ENCODE measurements at regions not wholly inside any gene's neighbourhood (a gene's known extent, or its start where the extent isn't known, plus 50 kb on each side); places are given as distances from the start of the nearest gene placed in this dataset.

DNA sequence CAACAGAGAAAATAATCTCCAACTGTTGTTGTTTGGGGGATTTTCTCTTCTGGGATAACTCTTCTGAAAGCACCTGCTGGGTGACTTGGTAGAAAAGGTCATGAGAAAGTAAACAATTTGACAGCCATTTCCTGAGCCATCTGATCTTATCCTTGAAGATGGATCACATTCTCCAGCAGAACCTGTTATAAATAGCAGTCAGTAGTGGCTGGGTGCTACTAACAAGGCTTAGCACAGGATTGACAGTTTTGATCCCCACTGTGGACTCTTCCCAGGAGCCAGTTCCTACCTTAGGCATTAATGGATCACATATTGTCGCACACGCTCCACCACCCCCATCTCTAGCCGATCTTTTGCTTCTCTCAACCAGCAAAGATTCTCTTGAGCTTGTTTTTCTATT is 220.2 kb downstream of the PLK2 start:
- no peak for TF ChIP-seq CTCF (IDR thresholded peaks at IDR 0.05)
- H3K36me3 ChIP-seq: no peaks in the 10 kb centered on the region
- no peak overlapping the region for H3K27ac ChIP-seq
- H3K4me1 ChIP-seq (ENCODE audit: control insufficient read depth in 1 of 2, low read depth in 2 of 2): peaks cover 7 to 12% of the 10 kb centered on the region in 2 donors
- no peaks in the 10 kb centered on the region for H3K27me3 ChIP-seq (replicated peaks; ENCODE audit: insufficient read depth)
- DNase-seq (ENCODE audit: low spot score) (no peak), ATAC-seq (ENCODE audit: insufficient number of reproducible peaks, low FRiP score, low read depth) (no peak)
- no peaks in the 10 kb centered on the region for H3K9me3 ChIP-seq
- no peak overlapping the region for H3K4me3 ChIP-seq

GRCh38 chr5:58239045-58239444 is 220.8 kb downstream of the PLK2 start:
- H3K4me1 ChIP-seq (ENCODE audit: control insufficient read depth in 1 of 2, low read depth in 2 of 2): peaks cover 7 to 12% of the 10 kb centered on the region in 2 donors
- no peak for ATAC-seq (ENCODE audit: insufficient number of reproducible peaks, low FRiP score, low read depth)
- H3K27ac ChIP-seq: no peak overlapping the region
- H3K9me3 ChIP-seq: no peaks in the 10 kb centered on the region
- H3K36me3 ChIP-seq: no peaks in the 10 kb centered on the region
- H3K4me3 ChIP-seq: no peak overlapping the region
- H3K27me3 ChIP-seq (replicated peaks; ENCODE audit: insufficient read depth): no peaks in the 10 kb centered on the region
- no peak for TF ChIP-seq CTCF (IDR thresholded peaks at IDR 0.05)
- no peak for DNase-seq (ENCODE audit: low spot score)

DNA sequence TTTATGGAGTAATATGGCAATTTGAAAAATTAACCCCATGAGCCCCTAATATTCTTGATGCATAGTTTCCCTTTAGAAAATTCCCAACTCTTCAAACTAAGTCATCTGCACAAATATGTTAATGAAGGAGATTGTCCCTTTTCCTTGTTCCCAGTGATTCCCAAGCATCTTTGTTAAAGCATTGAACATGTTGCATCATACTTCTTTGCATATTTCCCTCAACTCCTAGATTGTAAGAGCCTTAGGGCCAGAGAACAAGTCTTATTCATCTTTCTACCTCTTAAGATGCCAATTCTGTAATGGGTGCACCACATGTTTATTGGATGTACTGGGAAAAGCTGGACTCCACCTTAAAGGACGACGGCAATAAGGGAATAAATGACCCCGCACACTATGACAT is 223.4 kb downstream of the PLK2 start:
- no peak for ATAC-seq (ENCODE audit: insufficient number of reproducible peaks, low FRiP score, low read depth)
- Histone ChIP-seq H3K36me3 (no peaks in the 10 kb centered on the region), H3K4me3 (no peak overlapping the region), H3K9me3 (no peaks in the 10 kb centered on the region), H3K27me3 (replicated peaks; ENCODE audit: insufficient read depth) (no peaks in the 10 kb centered on the region), H3K27ac (no peak overlapping the region), H3K4me1 (ENCODE audit: control insufficient read depth in 1 of 2, low read depth in 2 of 2) (peaks cover 7 to 12% of the 10 kb centered on the region in 2 donors)
- no peak for DNase-seq (ENCODE audit: low spot score)
- no peak for TF ChIP-seq CTCF (IDR thresholded peaks at IDR 0.05)

DNA sequence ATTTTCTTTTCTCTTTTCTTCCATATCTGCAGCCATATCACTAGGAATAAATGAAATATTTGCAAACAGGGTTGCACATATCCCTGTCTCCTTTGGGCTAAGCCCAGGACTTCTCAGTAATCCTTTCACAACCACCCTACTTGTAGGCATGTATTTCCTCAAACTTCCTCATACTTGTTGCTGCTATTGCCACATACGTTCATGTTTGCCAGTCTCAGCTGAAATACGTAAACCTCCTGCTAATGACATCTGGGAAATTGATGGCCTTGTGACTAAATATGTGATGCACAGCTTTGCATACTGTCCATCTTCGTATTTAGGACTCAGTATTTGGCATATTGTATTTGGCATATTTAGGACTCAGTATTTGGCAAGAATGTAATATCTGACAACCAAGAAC is 224.6 kb downstream of the PLK2 start:
- no peak for TF ChIP-seq CTCF (IDR thresholded peaks at IDR 0.05)
- no peaks in the 10 kb centered on the region for H3K36me3 ChIP-seq
- no peak overlapping the region for H3K4me3 ChIP-seq
- H3K9me3 ChIP-seq: no peaks in the 10 kb centered on the region
- ATAC-seq (ENCODE audit: insufficient number of reproducible peaks, low FRiP score, low read depth) (no peak), DNase-seq (ENCODE audit: low spot score) (no peak)
- no peaks in the 10 kb centered on the region for H3K27me3 ChIP-seq (replicated peaks; ENCODE audit: insufficient read depth)
- no peak overlapping the region for H3K27ac ChIP-seq
- peaks cover 17 to 19% of the 10 kb centered on the region in 2 donors for H3K4me1 ChIP-seq (ENCODE audit: control insufficient read depth in 1 of 2, low read depth in 2 of 2)

- DNase-seq (ENCODE audit: low spot score) (no peak), ATAC-seq (ENCODE audit: insufficient number of reproducible peaks, low FRiP score, low read depth) (no peak)
- Histone ChIP-seq H3K36me3 (no peaks in the 10 kb centered on the region), H3K4me3 (no peak overlapping the region), H3K9me3 (no peaks in the 10 kb centered on the region), H3K27ac (no peak overlapping the region), H3K27me3 (replicated peaks; ENCODE audit: insufficient read depth) (no peaks in the 10 kb centered on the region), H3K4me1 (ENCODE audit: control insufficient read depth in 1 of 2, low read depth in 2 of 2) (peaks cover 22 to 38% of the 10 kb centered on the region in 2 donors)
- no peak for TF ChIP-seq CTCF (IDR thresholded peaks at IDR 0.05)
These were observed 227.8 kb downstream of the PLK2 start for GRCh38 chr5:58232130-58232529.
